HG03139 (cell line): ENCODE measurements at regions not wholly inside any gene's neighbourhood (a gene's known extent, or its start where the extent isn't known, plus 50 kb on each side); places are given as distances from the start of the nearest gene placed in this dataset.

Experiments used
- ATAC-seq: cut with Tn5 transposase; IDR thresholded peaks from one replicate; pipeline ENCODE4 v1.9.1; 2021; ENCODE audit not compliant: unreplicated experiment

- peak; percentile 64 for ATAC-seq
Observed at GRCh38 chr13:103130681-103131210, 64.5 kb upstream of the SLC10A2 start.

GRCh38 chr13:103130146-103130545 is 63.9 kb upstream of the SLC10A2 start:
- ATAC-seq: no peak
